NCI-H2029 (cell line): ENCODE measurements at regions not wholly inside any gene's neighbourhood (a gene's known extent, or its start where the extent isn't known, plus 50 kb on each side); places are given as distances from the start of the nearest gene placed in this dataset.
"Not testable (repeated sequence)": the region's sequence is repeated elsewhere in the genome, so short reads cannot be mapped to it uniquely, and the experiment has no call there.

Experiments used
- DNase-seq: peaks from one replicate; lab custom pipeline; 2025; lab: John Stamatoyannopoulos, UW

DNA sequence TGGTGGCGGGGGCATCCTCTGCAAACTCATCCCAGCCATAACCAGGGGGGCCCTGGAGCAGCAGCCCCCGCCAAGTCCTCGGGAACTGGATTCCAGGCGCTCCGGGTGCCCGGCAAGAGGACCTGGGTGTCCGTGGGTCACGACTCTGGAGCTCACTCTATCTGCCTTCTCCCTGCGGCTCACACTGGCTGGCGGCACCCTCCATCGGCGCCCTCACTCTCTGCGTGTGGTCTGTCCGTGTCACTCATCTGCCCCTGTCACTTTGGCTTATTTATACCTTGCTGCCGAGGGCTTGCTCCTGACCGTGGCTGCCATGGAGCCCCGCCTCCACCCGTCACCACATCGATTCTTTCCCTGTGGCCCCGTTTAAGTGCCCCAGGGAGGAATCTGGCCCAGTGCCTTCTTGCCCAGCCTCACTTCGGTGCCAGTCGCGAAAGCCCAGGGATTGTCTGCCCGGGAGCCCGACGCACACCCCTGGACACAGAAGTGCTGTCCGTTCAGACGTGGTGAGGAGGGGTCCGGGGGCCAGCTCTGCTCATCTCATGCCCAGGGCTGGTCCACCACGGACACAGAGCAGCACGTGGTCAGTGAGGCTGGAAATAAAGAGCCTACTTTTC lies 115.7 kb upstream of the ZNF469 start:
- DNase-seq = not testable (repeated sequence)

DNA sequence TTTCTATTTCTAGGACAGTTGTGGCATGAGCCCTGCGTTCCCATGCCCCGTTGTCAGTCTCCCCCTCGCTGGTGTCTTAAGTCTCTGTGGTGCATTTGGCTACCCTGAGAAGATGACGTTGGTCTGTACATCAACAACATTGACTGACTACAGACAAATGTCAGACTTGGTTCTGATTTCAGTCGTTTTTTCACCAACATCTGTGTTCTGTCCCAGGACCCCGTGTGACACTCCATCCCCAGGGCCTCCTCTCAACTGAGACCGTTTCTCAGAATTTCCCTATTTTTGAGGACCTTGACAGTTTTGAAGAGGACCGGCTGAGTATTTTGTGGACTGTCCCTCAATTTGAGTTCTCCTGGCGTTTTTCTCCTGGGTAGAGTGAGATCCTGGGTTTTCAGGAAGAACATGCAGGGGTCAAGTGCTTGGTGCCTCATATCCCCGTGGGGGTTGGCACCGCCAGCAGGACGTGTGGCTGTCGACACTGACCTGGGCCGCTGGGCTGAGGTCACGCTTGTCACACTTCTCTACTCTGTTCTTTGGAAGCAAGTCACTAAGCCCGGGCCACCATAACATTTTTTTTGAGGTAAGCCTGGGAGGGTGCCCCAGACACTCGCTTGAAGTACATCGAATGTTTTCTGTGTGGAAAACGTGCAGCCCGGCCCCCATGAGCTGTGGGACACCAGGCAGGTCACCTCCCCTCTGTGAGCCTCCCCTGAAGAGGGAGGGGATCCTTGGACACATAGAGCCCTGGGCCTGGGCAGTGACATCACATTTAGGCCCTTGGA lies 114.4 kb upstream of the ZNF469 start:
- not testable (repeated sequence) for DNase-seq

DNA sequence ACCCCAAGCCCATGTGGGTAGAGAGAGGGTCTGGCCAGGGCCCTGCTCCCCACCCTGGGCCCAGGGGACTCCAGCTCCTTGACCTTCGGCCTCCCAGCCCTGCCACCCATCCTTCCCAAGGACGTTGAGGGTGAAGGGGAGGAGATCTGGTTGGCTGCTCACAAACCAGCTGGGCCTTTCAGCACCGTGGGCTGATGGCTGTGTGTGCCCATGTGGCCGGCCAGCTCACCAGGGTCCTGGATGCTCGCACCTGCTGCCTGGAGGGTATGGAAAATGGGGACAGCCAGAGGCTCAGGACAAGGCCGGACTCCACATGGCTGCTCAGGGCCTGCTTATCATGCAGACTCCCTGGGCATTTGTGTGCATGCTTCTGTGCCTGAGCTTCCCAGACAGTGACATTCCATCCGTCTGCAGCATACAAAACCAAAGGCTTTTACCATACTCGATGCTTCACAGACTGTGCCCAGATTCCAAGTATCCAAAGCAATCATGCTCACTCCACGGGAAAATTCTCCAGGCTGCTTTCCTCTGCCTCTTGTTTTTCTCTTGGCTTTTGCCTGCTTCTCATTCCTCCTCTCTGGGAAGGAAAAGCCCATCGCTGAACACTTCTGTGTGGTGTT lies 112.5 kb upstream of the ZNF469 start:
- DNase-seq = not testable (repeated sequence)

DNA sequence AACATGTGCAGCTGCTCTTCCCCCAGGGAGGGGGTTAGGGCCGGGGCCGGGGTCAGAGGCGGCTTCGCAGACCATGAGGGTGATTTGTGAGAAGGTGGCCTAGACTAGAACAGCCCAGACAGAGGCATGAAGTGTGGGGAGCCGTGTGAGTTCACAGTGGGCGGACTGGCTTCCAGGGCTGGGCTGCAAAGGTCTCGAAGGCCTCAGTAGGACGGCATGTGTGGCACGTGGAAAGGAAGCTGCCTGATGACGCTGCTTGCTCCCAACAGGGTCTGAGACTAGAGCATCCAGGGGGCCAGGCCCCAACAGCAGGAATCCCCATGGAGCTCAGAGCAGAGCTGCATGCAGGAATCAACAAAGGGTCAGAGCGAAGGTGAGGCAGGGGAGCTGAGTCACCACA lies 111.5 kb upstream of the ZNF469 start:
- DNase-seq = not testable (repeated sequence)

DNA sequence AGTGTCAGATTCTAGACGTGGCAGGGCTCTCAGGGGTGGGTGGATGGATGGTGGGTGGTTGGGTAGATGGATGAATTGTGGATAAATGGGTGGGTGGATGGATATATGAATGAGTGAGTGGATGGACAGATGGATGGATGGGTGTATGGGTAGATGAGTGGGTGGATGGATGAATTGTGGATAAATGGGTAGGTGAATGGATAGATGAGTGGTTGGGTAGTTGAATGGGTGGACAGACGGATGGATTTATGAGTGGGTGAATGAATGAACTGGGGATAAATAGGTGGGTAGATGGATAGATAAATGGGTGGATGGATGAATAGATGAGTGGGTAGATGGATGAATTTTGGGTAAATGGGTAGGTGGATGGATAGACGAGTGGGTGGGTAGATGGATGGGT lies 111.0 kb upstream of the ZNF469 start:
- not testable (repeated sequence) for DNase-seq

DNA sequence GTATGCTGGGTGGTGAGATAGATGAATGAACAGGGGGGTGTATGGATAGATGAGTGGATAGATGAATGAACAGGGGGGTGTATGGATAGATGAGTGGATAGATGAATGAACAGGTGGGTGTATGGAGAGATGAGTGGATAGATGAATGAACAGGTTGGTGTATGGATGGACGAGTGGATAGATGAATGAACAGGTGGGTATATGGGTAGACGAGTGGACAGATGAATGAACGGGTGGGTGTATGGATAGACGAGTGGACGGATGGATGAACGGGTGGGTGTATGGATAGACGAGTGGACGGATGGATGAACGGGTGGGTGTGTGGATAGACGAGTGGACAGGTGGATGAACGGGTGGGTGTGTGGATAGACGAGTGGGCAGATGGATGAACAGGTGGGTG lies 110.3 kb upstream of the ZNF469 start:
- not testable (repeated sequence) for DNase-seq

DNA sequence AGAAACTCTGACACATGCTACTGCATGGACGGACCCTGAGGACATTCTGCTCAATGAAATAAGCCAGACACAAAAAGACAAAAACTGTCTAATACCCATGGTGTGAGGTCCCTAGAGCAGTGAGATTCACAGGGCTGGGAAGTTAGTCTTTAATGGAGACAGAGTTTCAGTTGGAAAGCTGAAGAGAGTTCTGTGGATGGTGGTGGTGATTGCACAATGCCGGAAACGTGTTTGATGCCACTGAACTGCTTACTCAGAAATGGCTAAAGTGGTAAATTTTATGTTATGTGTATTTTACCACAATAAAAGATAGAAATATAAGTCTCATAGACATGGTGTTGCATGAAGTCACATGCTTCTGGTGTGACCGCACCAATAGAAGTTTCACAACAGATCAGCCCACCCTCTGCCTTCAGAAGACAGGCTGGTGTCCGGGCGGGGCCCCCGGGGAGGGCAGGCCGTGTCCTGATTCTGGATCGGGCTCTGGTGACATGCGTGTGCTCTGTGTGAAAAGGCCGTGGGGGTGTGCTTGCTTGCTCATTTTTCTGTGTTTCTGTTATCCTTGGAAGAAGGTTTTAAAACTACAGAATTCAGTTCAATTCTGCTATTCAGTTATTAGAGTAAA lies 108.5 kb upstream of the ZNF469 start:
- not testable (repeated sequence) for DNase-seq

DNA sequence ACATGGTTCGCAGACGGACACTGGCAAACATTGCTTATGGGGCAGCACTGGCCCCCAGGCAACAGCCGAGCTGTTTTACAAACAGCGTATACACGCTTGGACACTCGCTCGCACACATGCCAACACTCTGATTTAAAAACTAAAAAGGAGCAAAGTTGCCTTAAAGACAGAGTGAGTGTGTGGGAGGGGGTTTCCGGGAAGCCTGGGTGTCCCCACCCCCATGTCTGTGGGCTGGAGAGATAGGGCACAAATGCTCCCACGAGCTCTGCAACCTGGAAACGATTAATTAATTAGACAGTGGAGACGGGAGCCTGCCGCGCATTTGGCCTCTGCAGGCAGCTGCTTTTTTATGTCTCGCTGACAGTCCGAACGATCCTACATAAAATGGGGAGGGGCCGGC lies 107.9 kb upstream of the ZNF469 start:
- DNase-seq = no peak

DNA sequence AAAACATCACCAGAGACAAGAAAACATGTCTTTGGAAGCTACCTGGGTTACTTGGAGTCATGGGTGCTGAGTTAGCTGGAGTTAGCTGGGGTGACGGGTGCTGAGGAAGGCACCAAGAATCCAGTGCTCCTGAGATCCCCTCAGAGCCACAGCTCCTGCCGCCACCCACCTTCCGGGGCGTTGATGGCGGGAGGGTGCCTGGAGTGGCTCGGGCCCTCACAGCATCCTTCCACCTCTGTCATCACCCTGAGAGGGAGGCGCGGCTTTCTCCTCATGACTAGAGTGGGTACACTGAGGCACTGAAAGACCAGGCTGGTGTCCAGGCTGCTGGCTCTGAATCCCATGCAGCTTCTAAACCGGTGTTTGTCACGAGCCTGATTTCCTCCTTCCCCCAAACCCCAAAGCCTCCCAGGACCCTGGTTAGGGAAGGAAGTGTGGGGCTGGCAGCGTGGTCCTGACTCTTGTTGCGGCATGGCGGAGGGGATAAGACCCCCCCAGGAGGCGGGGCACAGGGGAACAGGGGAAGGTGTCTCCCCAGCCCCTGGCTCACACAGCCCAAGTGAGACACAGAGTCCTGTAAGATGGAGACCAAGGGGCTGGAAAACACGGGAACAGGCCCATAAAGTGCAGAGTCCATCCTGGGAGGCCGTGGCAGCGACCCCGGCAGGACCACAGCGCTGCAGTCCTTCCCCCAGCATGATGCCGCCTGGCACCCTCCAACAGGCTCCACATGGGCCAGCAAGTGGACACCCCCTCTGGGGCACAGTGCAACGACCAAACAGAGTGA lies 107.2 kb upstream of the ZNF469 start:
- not testable (repeated sequence) for DNase-seq

DNA sequence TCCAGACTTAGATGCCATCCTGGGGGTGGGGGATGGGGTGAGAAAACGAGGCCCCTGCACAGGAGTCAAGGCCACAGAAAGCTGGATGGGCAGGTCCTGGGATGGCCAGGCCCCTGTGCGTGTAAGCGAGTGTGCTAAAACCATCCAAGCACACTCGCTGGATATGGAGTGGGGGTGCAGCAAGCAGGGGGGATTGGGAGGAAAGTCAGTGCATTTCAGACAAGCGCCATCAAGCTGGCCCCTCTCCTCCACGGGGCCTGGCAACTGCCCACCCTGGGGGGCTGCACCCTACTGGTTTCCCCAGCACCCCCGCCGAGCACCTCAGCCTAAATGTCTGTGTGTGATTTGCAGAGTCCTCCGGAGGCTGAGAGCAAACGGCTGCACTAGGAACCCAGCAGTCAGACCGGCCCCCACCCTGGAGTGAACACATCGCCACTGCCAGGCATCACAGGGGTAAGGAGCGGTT lies 106.6 kb upstream of the ZNF469 start:
- DNase-seq = not testable (repeated sequence)

DNA sequence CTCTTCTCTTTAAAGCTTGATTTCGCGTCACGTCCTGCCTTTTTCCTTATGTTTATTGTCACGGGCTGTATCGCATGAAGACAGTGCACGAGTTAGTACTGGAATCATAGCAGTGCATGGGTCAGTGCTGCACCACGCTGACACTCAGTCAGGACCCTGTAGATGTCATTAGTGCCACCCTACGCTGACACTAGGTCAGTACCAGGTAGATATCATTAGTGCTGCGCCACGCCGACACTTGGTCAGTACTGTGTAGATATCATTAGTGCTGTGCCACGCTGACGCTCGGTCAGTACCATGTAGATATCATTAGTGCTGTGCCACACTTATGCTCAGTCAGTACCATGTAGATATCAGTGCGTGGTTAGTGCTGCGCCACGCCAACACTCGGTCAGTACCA lies 106.2 kb upstream of the ZNF469 start:
- no peak for DNase-seq

DNA sequence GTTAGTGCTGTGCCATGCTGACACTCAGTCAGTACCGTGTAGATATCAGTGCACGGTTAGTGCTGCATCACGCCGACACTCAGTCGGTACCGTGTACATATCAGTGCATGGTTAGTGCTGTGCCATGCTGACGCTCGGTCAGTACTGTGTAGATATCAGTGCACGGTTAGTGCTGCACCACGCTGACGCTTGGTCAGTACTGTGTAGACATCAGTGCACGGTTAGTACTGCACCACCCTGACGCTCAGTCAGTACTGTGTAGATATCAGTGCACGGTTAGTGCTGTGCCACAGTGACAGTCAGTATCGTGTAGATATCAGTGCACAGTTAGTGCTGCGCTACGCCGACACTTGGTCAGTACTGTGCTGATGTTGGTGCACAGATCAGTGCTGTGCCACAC lies 102.8 kb upstream of the ZNF469 start:
- DNase-seq = no peak

DNA sequence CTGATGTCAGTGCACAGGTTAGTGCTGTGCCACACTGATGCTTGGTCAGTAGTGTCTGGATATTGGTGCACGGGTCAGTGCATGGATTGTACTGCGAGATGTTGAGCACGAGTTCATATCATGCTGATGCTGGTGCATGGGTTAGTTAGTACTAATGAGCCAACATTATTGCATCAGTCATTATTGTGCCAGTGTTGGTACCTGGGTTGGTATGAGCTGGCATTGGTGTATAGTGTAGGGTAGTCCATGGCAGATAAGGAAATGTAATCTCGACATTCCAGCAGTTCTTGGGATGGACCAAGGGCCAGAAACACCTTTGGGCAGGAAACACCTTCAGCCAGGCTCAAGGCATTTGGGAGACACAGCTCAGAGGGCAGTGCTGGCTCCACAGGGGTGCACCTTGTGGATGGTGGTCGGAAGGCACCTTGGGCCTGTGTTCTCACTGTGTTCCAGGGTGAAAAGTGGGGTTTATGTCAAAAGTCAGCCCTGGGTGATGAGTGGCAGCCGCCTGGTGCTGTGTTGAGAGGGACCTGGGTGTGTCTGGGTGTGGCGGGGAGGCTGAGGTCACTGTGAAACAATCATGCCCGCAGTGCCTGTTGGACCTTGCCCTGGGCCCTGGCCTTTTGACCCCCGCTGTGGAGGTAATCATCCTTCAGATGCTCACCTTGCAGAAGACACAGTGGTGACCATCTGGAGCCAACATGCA lies 100.7 kb upstream of the ZNF469 start:
- DNase-seq = no peak

DNA sequence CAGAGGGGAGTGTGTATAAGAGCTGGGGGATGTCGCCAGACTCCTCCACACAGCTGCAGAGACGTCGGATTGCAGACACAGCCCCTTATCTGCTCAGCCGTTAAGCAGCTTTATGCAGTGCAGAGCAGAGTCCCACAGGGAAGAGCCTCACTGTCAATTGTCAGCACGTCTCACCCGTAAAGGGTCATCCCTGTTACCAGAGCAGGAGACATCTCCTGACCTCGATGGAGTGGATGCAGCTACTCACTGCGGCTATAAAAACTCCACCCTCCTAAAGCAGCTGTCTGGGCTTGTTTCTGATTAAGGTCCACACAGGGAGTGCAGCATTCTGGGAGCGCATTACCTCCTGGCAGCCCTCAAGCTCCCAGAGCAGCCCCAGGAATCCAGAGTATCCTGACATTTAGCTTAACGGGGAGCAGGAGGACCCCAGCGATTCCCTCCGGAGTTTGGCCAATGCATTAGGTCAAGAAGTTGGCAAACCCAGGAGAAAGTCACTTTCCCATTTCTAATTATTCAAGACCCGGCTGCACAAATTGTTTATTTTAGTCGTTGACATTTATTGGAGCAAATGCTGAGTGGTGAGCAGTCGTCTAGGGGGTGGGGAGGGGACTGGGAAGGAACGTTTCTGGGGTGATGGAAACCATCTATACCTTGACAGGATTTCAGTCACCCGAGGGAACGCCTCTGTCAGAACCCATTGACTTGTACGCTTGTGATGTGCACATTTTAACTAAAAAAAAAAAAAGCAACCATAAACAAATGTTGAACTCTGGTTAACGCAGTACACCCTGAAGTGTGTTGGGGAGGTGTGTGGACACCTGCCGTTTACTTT lies 100.0 kb upstream of the ZNF469 start:
- DNase-seq = no peak

DNA sequence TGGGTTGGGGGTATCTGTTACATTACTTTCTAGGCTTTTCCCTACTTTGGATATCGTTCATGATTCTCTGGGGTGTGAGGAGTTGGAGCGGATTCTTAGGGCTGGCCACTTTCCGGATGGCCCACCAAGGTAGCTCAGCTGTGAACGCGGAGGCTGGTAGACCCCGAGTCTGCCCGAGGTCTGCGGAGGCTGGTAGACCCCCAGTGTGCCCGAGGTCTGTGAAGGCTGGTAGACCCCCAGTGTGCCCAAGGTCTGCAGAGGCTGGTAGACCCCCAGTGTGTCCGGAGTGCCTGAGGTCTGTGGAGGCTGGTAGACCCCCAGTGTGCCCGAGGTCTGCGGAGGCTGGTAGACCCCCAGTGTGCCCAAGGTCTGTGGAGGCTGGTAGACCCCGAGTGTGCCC lies 99.2 kb upstream of the ZNF469 start:
- no peak for DNase-seq

DNA sequence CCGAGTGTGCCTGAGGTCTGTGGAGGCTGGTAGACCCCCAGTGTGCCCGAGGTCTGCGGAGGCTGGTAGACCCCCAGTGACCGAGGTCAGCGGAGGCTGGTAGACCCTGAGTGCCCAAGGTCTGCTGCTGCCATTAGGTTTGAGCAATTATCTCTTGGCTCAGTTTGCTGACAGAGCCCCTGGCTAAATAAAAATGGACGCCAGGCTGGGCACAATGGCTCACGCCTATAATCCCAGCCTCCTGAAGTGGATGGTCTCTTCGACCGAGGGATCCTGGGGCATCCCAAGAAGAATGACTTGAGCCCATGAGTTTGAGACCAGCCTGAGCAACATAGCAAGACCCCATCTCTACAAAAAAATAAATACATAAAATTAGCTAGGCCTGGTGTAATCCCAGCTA lies 98.7 kb upstream of the ZNF469 start:
- no peak for DNase-seq

DNA sequence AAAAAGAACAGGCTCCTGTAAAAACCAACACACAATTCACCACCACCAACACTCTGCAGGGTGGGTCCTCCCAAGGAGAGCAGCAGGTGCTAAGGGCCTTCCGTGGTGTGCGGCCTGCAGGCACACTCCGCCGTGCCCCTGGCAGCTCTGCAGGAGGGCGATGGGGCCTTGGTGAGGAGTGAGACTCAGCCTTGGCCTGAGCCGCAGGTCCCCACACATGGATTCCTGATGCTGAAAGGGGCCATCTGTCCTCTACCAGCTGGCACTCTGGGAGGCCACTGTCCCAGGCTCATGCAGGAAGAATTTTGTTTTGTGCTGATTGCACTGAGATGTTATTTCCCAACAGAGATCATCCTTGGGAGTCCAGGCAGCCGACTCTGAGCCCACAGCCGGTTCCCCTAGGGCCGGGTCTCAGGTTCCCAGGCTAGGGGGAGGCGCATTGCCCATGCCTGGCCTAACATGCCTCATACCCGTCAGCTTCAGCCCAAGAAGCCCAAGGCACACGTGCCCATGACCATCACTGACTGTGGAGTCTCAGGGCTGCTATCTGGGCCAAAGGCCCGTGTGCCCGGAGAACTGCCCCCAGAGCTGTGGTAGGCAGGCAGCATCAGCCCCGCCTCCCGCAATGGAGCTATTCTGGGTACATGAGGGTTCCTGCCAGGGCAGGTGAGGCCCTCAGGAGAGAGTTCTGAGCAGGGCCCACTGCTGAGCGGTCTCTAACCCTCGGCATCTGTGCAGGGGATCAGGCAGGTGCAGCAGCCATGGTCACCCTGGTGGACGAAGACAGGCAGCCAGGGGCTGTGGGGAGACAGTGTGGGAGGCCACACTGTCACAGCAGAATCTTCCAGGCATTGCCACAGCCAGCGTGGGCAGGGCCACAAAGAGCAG lies 97.9 kb upstream of the ZNF469 start:
- no peak for DNase-seq

DNA sequence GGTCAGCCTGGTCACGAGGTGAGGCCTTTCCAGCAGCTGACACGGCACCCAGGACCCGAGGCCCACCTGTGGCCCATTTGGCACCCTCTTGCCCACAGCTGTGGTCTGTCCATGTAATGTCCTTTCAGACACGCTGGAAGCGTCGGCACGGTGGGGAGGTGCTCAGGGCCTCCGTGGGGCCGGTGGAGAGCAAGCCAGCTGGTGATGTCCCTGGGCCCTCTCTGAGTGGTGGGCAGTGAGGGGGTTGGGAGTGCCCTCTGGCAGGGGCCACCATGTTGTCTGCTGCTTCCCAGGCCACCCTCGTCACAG lies 97.3 kb upstream of the ZNF469 start:
- DNase-seq = no peak

DNA sequence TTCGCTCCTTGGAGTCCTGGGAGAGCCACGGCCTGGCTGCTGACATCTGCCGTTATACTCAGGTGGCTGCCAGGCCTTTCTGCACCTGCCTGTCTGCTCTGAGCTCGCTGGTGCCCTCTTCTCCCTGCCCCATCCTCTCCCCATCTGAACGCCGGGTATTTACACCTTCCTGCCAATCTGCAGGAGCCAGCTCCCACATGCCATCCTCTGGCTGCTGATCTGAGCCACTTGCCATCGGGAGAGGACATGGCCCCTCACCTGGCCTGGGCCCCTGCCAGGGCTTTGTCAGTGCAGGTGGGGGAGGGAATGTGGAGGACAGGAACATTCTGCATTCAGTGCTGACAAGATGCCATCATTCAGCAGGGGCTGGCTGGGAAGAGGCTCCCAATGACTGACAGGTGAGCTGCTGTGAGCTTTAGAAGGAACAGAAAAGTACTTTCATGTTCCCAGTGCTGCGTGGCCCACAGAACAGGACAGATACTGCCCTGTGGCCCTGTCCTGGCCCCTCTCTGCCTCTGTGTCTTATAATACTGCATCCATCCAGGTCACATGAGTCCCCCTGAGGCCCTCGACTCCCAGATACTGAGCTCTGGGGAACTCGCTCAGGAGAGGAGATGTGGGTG lies 96.3 kb upstream of the ZNF469 start:
- DNase-seq = no peak
